Epithelial cell of esophagus (primary cell): ENCODE measurements at regions not wholly inside any gene's neighbourhood (a gene's known extent, or its start where the extent isn't known, plus 50 kb on each side); places are given as distances from the start of the nearest gene placed in this dataset.

Experiments used
- DNase-seq: peaks from one replicate; pipeline ENCODE4 v3.0.0; 2010; ENCODE audit warnings: low read depth
- H3K4me3 ChIP-seq: 2 replicates; pipeline ENCODE4 v1.5.1; 2011; ENCODE audit warnings: mild to moderate bottlenecking, low read length, control low read depth
- CTCF ChIP-seq: IDR thresholded peaks from 2 replicates; pipeline ENCODE4 v1.5.1; 2011; ENCODE audit warnings: low read depth, mild to moderate bottlenecking, low read length, control low read depth, inconsistent platforms; ENCODE audit not compliant: insufficient read depth; ENCODE audit errors: missing control alignments

GRCh38 chr21:36589352-36589971 lies 109.5 kb upstream of the SIM2 start:
- H3K4me3 ChIP-seq = no peak overlapping the region
- peak; percentile 49 for TF ChIP-seq CTCF
- peak; percentile 35 for DNase-seq

- H3K4me3 ChIP-seq = no peak overlapping the region
- no peak for TF ChIP-seq CTCF
- DNase-seq = no peak
These were observed 107.5 kb upstream of the SIM2 start for GRCh38 chr21:36591326-36591970.

DNA sequence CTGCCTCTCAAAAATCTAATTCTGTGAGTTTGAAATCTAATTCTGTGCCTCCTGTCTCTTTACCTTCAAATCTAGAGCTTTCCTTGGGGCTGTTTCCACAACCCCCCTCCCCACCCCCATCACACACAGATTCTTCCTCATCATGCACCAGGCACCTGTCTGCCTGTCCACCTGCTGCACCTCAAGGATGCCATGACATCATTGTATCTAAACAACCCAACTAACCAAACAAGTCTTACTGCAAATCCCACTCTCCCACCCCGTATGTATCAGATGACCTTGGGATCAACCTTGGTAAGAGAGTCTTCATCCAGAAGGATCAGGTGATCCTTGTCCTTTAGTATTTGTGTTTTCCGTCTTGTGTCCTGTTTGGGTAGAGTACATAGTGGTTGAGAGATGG lies 102.7 kb upstream of the SIM2 start:
- H3K4me3 ChIP-seq = no peak overlapping the region
- TF ChIP-seq CTCF = no peak
- no peak for DNase-seq

- peak; percentile 5 for DNase-seq
- no peak overlapping the region for H3K4me3 ChIP-seq
- TF ChIP-seq CTCF = no peak
These were observed 97.6 kb upstream of the SIM2 start for GRCh38 chr21:36601362-36601761.

DNA sequence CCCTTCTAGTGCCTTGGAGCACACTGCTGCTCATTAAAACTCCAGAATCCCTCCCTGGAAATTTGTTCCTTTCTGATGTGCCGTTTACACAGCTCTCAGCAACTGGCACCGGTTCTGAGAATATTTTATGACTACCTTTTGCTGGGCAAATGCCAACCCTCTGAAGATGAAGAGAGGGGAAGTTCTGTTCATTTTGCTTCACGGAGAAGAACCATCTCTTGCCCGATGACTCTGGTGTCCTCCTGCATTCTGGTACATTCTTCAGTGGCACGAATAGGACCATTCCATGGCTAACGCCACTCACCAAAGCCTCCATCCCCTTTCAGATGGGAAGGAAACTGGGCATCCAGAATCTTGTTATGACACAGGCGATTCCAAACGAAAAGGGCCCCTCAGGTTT lies 96.2 kb upstream of the SIM2 start:
- no peak for DNase-seq
- TF ChIP-seq CTCF = no peak
- H3K4me3 ChIP-seq = no peak overlapping the region

DNA sequence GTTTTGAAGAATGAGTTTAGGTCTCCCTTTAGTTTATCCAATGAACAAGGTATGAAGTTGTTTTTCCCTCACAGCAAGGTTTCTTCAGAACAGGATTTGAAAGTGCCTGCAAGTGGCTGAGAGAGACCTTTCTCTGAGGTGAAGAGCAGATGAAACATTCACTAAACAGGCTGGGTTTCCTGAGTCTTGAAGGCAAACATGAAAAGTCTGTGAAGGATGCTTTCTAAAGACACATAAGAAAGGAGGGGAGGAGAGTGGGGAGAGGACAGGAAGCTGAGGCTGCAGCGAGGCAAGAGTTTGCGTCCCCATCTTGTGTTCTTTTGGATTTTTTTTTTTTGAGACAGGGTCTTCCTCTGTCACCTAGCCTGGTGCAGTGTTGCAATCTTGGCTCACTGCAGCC lies 95.7 kb upstream of the SIM2 start:
- DNase-seq = no peak
- TF ChIP-seq CTCF = no peak
- H3K4me3 ChIP-seq = no peak overlapping the region

DNA sequence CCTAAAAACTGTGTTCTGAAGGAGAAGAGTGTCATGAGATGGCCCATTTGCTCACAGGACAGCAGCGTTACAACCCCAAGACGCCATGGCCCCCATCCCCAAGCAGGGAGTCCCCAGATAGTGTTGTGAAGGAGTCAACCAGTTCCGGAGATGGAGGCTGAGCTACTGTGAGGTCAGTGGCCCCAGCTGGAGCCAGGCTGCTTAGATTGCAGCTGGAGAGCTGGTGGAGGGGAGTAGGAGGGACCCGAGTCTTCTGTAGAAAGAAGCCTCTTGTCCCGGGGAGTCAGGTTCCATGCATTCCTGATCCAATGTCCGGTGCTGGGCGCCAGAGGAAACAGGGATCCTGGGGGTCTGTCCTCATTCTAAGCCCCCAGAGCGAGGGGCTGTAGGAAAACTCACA lies 93.5 kb upstream of the SIM2 start:
- no peak overlapping the region for H3K4me3 ChIP-seq
- no peak for DNase-seq
- TF ChIP-seq CTCF = no peak
